Keratinocyte (primary cell): ENCODE measurements at regions not wholly inside any gene's neighbourhood (a gene's known extent, or its start where the extent isn't known, plus 50 kb on each side); places are given as distances from the start of the nearest gene placed in this dataset.

Source experiments
- CTCF ChIP-seq, 3 experiments: IDR thresholded peaks in 1 of 3; conservative IDR thresholded peaks in 1 of 3; optimal IDR thresholded peaks in 1 of 3; 2 replicates in 2 of 3; 3 replicates in 1 of 3; pipeline versions ENCODE3 to v1.5.1; 2011; ENCODE audit warnings: low read length in 3 of 3, mild to moderate bottlenecking in 3 of 3, moderate library complexity in 2 of 3, control low read depth in 1 of 3, inconsistent platforms in 1 of 3; ENCODE audit not compliant: insufficient read depth in 2 of 3; ENCODE audit errors: extremely low read depth in 1 of 3
- EZH2 ChIP-seq: IDR thresholded peaks from one replicate; pipeline ENCODE4 v1.6.1; 2012; ENCODE audit warnings: inconsistent platforms, mild to moderate bottlenecking, low read length, moderate library complexity

- TF ChIP-seq CTCF (optimal IDR thresholded peaks at IDR 0.05 in 1 of 3, IDR thresholded peaks at IDR 0.05 in 1 of 3, conservative IDR thresholded peaks at IDR 0.05 in 1 of 3; ENCODE audit: extremely low read depth in 1 of 3, insufficient read depth in 2 of 3, low read length in 3 of 3), result no peak
- no peak for TF ChIP-seq EZH2
Observed at GRCh38 chr14:25699981-25700380, 650.0 kb upstream of the STXBP6 start.
